C4-2B (cell line): ENCODE measurements at regions not wholly inside any gene's neighbourhood (a gene's known extent, or its start where the extent isn't known, plus 50 kb on each side); places are given as distances from the start of the nearest gene placed in this dataset.

Experiments
- H3K27ac ChIP-seq: fragments of 450-650 bp; 2 replicates; pipeline ENCODE4 v1.5.1; 2017
- ZFX ChIP-seq: fragments of 450-650 bp; IDR thresholded peaks from 2 replicates; pipeline ENCODE4 v1.6.1; 2017
- TF ChIP-seq, protein P1 (sequence below): fragments of 450-650 bp; conservative IDR thresholded peaks from 2 replicates; pipeline ENCODE4 v1.5.1; 2017; ENCODE audit warnings: mild to moderate bottlenecking

- no peak overlapping the region for H3K27ac ChIP-seq
- TF ChIP-seq, protein P1, sequence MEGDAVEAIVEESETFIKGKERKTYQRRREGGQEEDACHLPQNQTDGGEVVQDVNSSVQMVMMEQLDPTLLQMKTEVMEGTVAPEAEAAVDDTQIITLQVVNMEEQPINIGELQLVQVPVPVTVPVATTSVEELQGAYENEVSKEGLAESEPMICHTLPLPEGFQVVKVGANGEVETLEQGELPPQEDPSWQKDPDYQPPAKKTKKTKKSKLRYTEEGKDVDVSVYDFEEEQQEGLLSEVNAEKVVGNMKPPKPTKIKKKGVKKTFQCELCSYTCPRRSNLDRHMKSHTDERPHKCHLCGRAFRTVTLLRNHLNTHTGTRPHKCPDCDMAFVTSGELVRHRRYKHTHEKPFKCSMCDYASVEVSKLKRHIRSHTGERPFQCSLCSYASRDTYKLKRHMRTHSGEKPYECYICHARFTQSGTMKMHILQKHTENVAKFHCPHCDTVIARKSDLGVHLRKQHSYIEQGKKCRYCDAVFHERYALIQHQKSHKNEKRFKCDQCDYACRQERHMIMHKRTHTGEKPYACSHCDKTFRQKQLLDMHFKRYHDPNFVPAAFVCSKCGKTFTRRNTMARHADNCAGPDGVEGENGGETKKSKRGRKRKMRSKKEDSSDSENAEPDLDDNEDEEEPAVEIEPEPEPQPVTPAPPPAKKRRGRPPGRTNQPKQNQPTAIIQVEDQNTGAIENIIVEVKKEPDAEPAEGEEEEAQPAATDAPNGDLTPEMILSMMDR: no peak
- no peak for TF ChIP-seq ZFX
Observed at GRCh38 chr7:110283056-110283455, 807.9 kb upstream of the LRRN3 start.

DNA sequence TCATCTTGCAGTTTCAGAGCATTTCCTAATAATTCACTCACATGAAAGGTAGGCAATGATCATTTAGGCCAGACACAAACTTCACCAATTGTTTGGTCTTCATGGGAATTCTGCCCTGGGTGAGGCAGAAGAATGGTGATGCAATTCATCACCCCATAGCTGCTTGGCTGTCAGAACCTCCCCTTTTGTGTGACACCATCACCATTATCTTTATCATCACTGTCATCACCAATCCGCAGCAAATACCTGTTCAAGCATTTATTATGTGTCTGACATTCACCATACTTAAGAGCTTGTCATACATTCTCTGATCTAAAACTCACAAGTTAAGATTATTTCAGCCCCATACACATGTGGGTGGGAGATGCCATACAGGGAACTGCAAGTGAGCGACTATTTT, 799.5 kb upstream of the LRRN3 start:
- TF ChIP-seq ZFX: no peak
- TF ChIP-seq, protein P1: no peak
- H3K27ac ChIP-seq: no peak overlapping the region

DNA sequence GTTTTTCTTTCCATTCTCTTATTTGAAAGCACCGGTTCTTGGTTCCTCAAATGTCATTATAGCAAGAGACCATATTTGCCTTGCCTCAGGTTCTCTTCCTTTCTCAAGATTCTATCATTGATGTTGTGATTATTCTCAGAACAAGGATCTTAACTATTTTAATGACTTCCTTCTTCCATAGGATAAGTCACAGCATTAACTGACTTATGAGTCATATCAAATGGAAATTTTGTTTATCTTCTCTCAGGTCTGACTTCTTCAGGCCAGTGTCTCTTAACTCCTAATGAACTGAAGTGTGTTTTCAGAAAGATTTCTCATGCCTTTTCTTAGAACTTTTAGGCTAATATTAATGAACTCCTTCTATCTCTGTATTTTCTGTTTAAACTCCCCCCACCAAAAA, 794.6 kb upstream of the LRRN3 start:
- TF ChIP-seq, protein P1: no peak
- no peak for TF ChIP-seq ZFX
- no peak overlapping the region for H3K27ac ChIP-seq

DNA sequence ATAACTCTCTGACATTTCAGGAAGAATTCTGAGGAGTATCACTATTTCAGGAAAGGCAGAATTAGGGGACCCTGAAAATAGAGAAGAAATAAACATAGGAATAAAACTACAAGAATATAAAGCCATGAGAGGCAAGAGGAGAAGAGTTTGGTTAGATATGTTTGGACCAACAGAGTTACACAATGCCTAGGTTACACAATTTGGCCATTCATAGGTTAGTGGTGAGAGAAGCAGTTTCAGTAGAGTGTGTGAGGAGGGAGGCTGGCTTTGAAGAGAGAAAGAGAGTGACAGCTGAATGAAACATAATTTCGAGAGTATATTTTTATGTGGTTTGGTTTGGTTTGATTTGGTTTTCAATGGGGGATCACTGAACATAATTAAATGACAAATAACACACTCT, 783.2 kb upstream of the LRRN3 start:
- H3K27ac ChIP-seq: no peak overlapping the region
- TF ChIP-seq, protein P1: no peak
- TF ChIP-seq ZFX: no peak

- no peak overlapping the region for H3K27ac ChIP-seq
- TF ChIP-seq ZFX: no peak
- TF ChIP-seq, protein P1: no peak
Observed at GRCh38 chr7:110308791-110309190, 782.1 kb upstream of the LRRN3 start.

GRCh38 chr7:110309941-110310340, 781.0 kb upstream of the LRRN3 start:
- TF ChIP-seq ZFX: no peak
- TF ChIP-seq, protein P1: no peak
- H3K27ac ChIP-seq: no peak overlapping the region

DNA sequence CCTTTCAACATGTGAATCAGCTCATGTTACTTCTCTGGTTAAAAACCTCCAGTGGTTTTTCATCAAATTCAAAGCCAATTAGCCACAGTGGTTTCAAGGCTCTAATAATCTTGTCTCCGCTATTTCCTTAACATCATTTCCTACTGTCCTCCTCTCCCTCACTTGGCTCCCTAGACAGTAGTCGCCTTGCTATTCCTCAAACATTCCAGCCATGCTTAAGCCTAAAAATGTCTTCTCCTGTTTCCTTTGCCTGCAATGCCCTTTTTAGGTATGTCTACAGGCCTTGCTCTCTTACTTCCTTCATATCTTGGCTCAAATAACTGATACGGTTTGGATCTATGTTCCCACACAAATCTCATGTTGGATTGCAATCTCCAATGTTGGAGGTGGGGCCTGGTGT, 779.4 kb upstream of the LRRN3 start:
- H3K27ac ChIP-seq: no peak overlapping the region
- TF ChIP-seq, protein P1: no peak
- TF ChIP-seq ZFX: no peak
